ENCODE measurements at regions not wholly inside any gene's neighbourhood (a gene's known extent, or its start where the extent isn't known, plus 50 kb on each side); places are given as distances from the start of the nearest gene placed in this dataset.

- no peak overlapping the region for H4K8ac ChIP-seq (ENCODE audit: extremely low read depth, insufficient read depth, low read length)
- H3K23me2 ChIP-seq (ENCODE audit: low read depth, low read length), result no peaks in the 10 kb centered on the region
- DNase-seq (ENCODE audit: low read depth in 1 of 2, low spot score in 2 of 2) (no peak), FAIRE-seq (no peak)
- H3K36me3 ChIP-seq (ENCODE audit: control insufficient read depth in 2 of 4, insufficient read depth in 4 of 4, low read length in 3 of 4), result no peaks in the 10 kb centered on the region
- no peak overlapping the region for H3K9ac ChIP-seq (replicated peaks in 1 of 4; ENCODE audit: extremely low read depth in 1 of 4, low read depth in 3 of 4, low read length in 3 of 4)
- no peak overlapping the region for H2BK15ac ChIP-seq (ENCODE audit: low read length)
- CTCF ChIA-PET (ENCODE audit: partially characterized antibody), result interaction anchor here (0.8 kb wide), 1 partner anchor 93 kb away, joined by 3 read pairs; no protein-coding TSS in a partner anchor
- H3K4me3 ChIP-seq (ENCODE audit: extremely low read depth in 1 of 4, insufficient read depth in 2 of 4, low read depth in 3 of 4, low read length in 4 of 4), result no peak overlapping the region
- no peaks in the 10 kb centered on the region for H3K4me1 ChIP-seq (replicated peaks in 1 of 4; ENCODE audit: control insufficient read depth in 3 of 4, insufficient read depth in 4 of 4, low read length in 3 of 4)
- H3K18ac ChIP-seq (ENCODE audit: extremely low read depth, low read length), result no peak overlapping the region
- H3K9me3 ChIP-seq (ENCODE audit: insufficient read depth in 2 of 2, low read depth in 1 of 2, low read length in 1 of 2), result no peaks in the 10 kb centered on the region
- no peak overlapping the region for H2AK5ac ChIP-seq (ENCODE audit: low read depth, low read length)
- H4K5ac ChIP-seq (ENCODE audit: insufficient read length, low read depth, low read length), result no peak overlapping the region
- no peaks in the 10 kb centered on the region for H4K20me1 ChIP-seq (replicated peaks in 1 of 2; ENCODE audit: control insufficient read depth in 1 of 2, insufficient read depth in 2 of 2, low read length in 2 of 2)
- 96% methylated on average over 1 of the region's 1 CpG; no CpG with 5 or more reads in 1 of the 2 experiments for WGBS, 2 experiments (ENCODE audit: extremely low coverage in 1 of 2, insufficient coverage in 1 of 2, insufficient read length in 1 of 2, insufficient replicate concordance in 2 of 2, low coverage in 1 of 2, low lambda C conversion rate in 2 of 2, missing lambda C conversion rate in 1 of 2)
- no peaks in the 10 kb centered on the region for H3K79me1 ChIP-seq (ENCODE audit: low read depth, low read length)
- H2BK12ac ChIP-seq (ENCODE audit: low read depth, low read length), result no peak overlapping the region
- no peaks in the 10 kb centered on the region for H3K27me3 ChIP-seq (replicated peaks in 1 of 4; ENCODE audit: control insufficient read depth in 3 of 4, extremely low read depth in 1 of 4, insufficient read depth in 3 of 4, low read length in 3 of 4)
- no peak overlapping the region for H4K91ac ChIP-seq (replicated peaks; ENCODE audit: insufficient read length, low read length)
- H2AFZ ChIP-seq (ENCODE audit: low read length), result no peak overlapping the region
- H3K4ac ChIP-seq (replicated peaks; ENCODE audit: insufficient read length, low read depth, low read length), result no peak overlapping the region
- H3K79me2 ChIP-seq (ENCODE audit: control insufficient read depth in 1 of 2, insufficient read depth in 2 of 2, low read length in 2 of 2), result no peaks in the 10 kb centered on the region
- no peak overlapping the region for H3K14ac ChIP-seq (ENCODE audit: insufficient read length)
- no peak overlapping the region for H3K27ac ChIP-seq (ENCODE audit: low read depth, low read length)
- H3K23ac ChIP-seq (ENCODE audit: insufficient read length), result no peak overlapping the region
- H2BK5ac ChIP-seq (ENCODE audit: low read depth, low read length), result no peak overlapping the region
- no peak overlapping the region for H2BK120ac ChIP-seq (replicated peaks; ENCODE audit: low read depth, low read length)
- H2BK20ac ChIP-seq (ENCODE audit: low read length), result no peak overlapping the region
- no peak overlapping the region for H3K56ac ChIP-seq (replicated peaks; ENCODE audit: insufficient read length, low read depth, low read length)
- POLR2A ChIA-PET (ENCODE audit: partially characterized antibody), result interaction anchor here (0.6 kb wide), 1 partner anchor 189 kb away, joined by 3 read pairs; no protein-coding TSS in a partner anchor
- no peak overlapping the region for H3K4me2 ChIP-seq (ENCODE audit: insufficient read depth in 1 of 2, low read depth in 2 of 2, low read length in 2 of 2)
- TF ChIP-seq KDM4A (IDR thresholded peaks at IDR 0.05; ENCODE audit: low read depth, low read length, severe bottlenecking) (no peak), YY1 (IDR thresholded peaks at IDR 0.05; ENCODE audit: low read depth, low read length) (no peak), POU5F1 (IDR thresholded peaks at IDR 0.05; ENCODE audit: low read depth, low read length) (no peak), BACH1 (IDR thresholded peaks at IDR 0.05; ENCODE audit: low read length) (no peak), TBP (IDR thresholded peaks at IDR 0.05; ENCODE audit: low read depth, low read length) (no peak), SP4 (IDR thresholded peaks at IDR 0.05; ENCODE audit: low read length) (no peak), EP300 (IDR thresholded peaks at IDR 0.05; ENCODE audit: borderline replicate concordance in 1 of 2, low read depth in 2 of 2, low read length in 2 of 2) (no peak), SP1 (IDR thresholded peaks at IDR 0.05; ENCODE audit: low read depth, low read length) (no peak), RBBP5 (IDR thresholded peaks at IDR 0.05; ENCODE audit: borderline replicate concordance, low read depth, low read length) (no peak), TEAD4 (IDR thresholded peaks at IDR 0.05; ENCODE audit: low read depth, low read length) (no peak)
These were observed 91.4 kb upstream of the SCN10A start for GRCh38 chr3:38907426-38907825.

All from H1 (cell line).